ENCODE measurements at regions not wholly inside any gene's neighbourhood (a gene's known extent, or its start where the extent isn't known, plus 50 kb on each side); places are given as distances from the start of the nearest gene placed in this dataset.

GRCh38 chr7:95718577-95719410, 53.6 kb upstream of the DYNC1I1 start:
- peak; percentile 4 to 9 for DNase-seq

- no peak for DNase-seq
Observed at GRCh38 chr7:95716357-95717122, 55.8 kb upstream of the DYNC1I1 start.

GRCh38 chr7:95715274-95715673, 57.1 kb upstream of the DYNC1I1 start:
- DNase-seq: no peak

GRCh38 chr7:95710711-95711110, 61.6 kb upstream of the DYNC1I1 start:
- no peak for DNase-seq

GRCh38 chr7:95700917-95701316, 71.4 kb upstream of the DYNC1I1 start:
- DNase-seq: no peak

- no peak for DNase-seq
Observed at GRCh38 chr7:95694334-95694733, 78.0 kb upstream of the DYNC1I1 start.

- DNase-seq: no peak
Observed at GRCh38 chr7:95693551-95694333, 78.6 kb upstream of the DYNC1I1 start.

GRCh38 chr7:95691464-95691863, 80.9 kb upstream of the DYNC1I1 start:
- DNase-seq: no peak

- DNase-seq: peak; percentile 30 to 36
Observed at GRCh38 chr7:95690367-95690947, 81.9 kb upstream of the DYNC1I1 start.

GRCh38 chr7:95688931-95689495, 83.3 kb upstream of the DYNC1I1 start:
- no peak for DNase-seq

GRCh38 chr7:95687759-95688343, 84.5 kb upstream of the DYNC1I1 start:
- peak in 1 of 2 donors; percentile 23 for DNase-seq

- DNase-seq: peak in 1 of 2 donors; percentile 26
Observed at GRCh38 chr7:95686109-95686508, 86.2 kb upstream of the DYNC1I1 start.

- no peak for DNase-seq
Observed at GRCh38 chr7:95684505-95684904, 87.8 kb upstream of the DYNC1I1 start.

- DNase-seq: peak in 1 of 2 donors; percentile 46
Observed at GRCh38 chr7:95684037-95684436, 87.7 kb upstream of the PDK4 start.

- DNase-seq: no peak
Observed at GRCh38 chr7:95682913-95683312, 86.6 kb upstream of the PDK4 start.

GRCh38 chr7:95676691-95677090, 80.4 kb upstream of the PDK4 start:
- DNase-seq: no peak

- no peak for DNase-seq
Observed at GRCh38 chr7:95675632-95676031, 79.3 kb upstream of the PDK4 start.

GRCh38 chr7:95675016-95675415, 78.7 kb upstream of the PDK4 start:
- DNase-seq: no peak

GRCh38 chr7:95674101-95674500, 77.8 kb upstream of the PDK4 start:
- no peak for DNase-seq

- DNase-seq: no peak
Observed at GRCh38 chr7:95672434-95672833, 76.1 kb upstream of the PDK4 start.

GRCh38 chr7:95669513-95669912, 73.2 kb upstream of the PDK4 start:
- no peak for DNase-seq
